H1 (cell line): ENCODE measurements at regions not wholly inside any gene's neighbourhood (a gene's known extent, or its start where the extent isn't known, plus 50 kb on each side); places are given as distances from the start of the nearest gene placed in this dataset.

Experiments
- CTCF ChIA-PET: fragments of 300-600 bp; sonication (Branson Sonifier 250); formaldehyde crosslinking; loops from one replicate; lab custom pipeline; 2021; ENCODE audit not compliant: partially characterized antibody; lab: Charles Lee
- POLR2A ChIA-PET: fragments of 300-600 bp; sonication (Branson Sonifier 250); formaldehyde crosslinking; loops from one replicate; lab custom pipeline; 2021; ENCODE audit warnings: inconsistent platforms; ENCODE audit not compliant: partially characterized antibody; lab: Charles Lee
- DNase-seq, 2 experiments: peaks; one replicate each; pipeline versions ENCODE4 v3.0.0 to v3.0.0-alpha.2; 2010 to 2022; ENCODE audit warnings: low spot score in 2 of 2, low read depth in 1 of 2, mixed read lengths in 1 of 2
- FAIRE-seq: peaks from 2 replicates; lab custom pipeline; 2011; peaks lifted over from hg19 to GRCh38; lab: Jason Lieb, UNC
- H2AFZ ChIP-seq: 2 replicates; pipeline ENCODE4 v1.8.1; 2012; ENCODE audit warnings: low read length, inconsistent platforms
- H2AK5ac ChIP-seq: 2 replicates; pipeline ENCODE4 v1.6.1; 2013; ENCODE audit warnings: low read depth, low read length
- H2BK120ac ChIP-seq: replicated peaks from 2 replicates; pipeline ENCODE3; 2013; ENCODE audit warnings: low read depth, low read length, inconsistent platforms
- H2BK12ac ChIP-seq: 2 replicates; pipeline ENCODE4 v1.6.1; 2013; ENCODE audit warnings: low read depth, low read length
- H2BK15ac ChIP-seq: 2 replicates; pipeline ENCODE4 v1.6.1; 2013; ENCODE audit warnings: low read length
- H2BK20ac ChIP-seq: 2 replicates; pipeline ENCODE4 v1.6.1; 2013; ENCODE audit warnings: low read length
- H2BK5ac ChIP-seq: 2 replicates; pipeline ENCODE4 v1.6.1; 2013; ENCODE audit warnings: low read depth, low read length
- H3K14ac ChIP-seq: 2 replicates; pipeline ENCODE4 v1.6.1; 2013; ENCODE audit warnings: inconsistent platforms; ENCODE audit not compliant: insufficient read length
- H3K18ac ChIP-seq: 2 replicates; pipeline ENCODE4 v1.6.1; 2013; ENCODE audit warnings: low read length; ENCODE audit errors: extremely low read depth
- H3K23ac ChIP-seq: 2 replicates; pipeline ENCODE4 v1.6.1; 2013; ENCODE audit warnings: inconsistent platforms; ENCODE audit not compliant: insufficient read length
- H3K23me2 ChIP-seq: 2 replicates; pipeline ENCODE4 v1.6.1; 2013; ENCODE audit warnings: low read depth, low read length
- H3K27ac ChIP-seq: 2 replicates; pipeline ENCODE4 v1.6.1; 2011; ENCODE audit warnings: low read depth, low read length, inconsistent platforms
- H3K27me3 ChIP-seq, 4 experiments: replicated peaks in 1 of 4; 1 replicate in 1 of 4; 2 replicates in 3 of 4; pipeline versions ENCODE4 v1.6.1 to v1.8.1; 2011 to 2013; ENCODE audit warnings: low read length in 3 of 4, mild to moderate bottlenecking in 3 of 4, inconsistent platforms in 2 of 4, mixed read lengths in 2 of 4, moderate library complexity in 1 of 4; ENCODE audit not compliant: control insufficient read depth in 3 of 4, insufficient read depth in 3 of 4; ENCODE audit errors: extremely low read depth in 1 of 4
- H3K36me3 ChIP-seq, 4 experiments: 2 replicates each; pipeline versions ENCODE4 v1.6.1 to v1.8.1; 2011 to 2013; ENCODE audit warnings: mild to moderate bottlenecking in 4 of 4, low read length in 3 of 4, moderate library complexity in 2 of 4, control low read depth in 1 of 4, inconsistent platforms in 1 of 4; ENCODE audit not compliant: insufficient read depth in 4 of 4, control insufficient read depth in 2 of 4
- H3K4ac ChIP-seq: replicated peaks from 2 replicates; pipeline ENCODE3; 2013; ENCODE audit warnings: low read length, low read depth, mixed read lengths, inconsistent platforms; ENCODE audit not compliant: insufficient read length
- H3K4me1 ChIP-seq, 4 experiments: replicated peaks in 1 of 4; 1 replicate in 1 of 4; 2 replicates in 3 of 4; pipeline versions ENCODE4 v1.6.1 to v1.8.1; 2011 to 2013; ENCODE audit warnings: low read length in 3 of 4, inconsistent platforms in 2 of 4, mixed read lengths in 1 of 4; ENCODE audit not compliant: insufficient read depth in 4 of 4, control insufficient read depth in 3 of 4
- H3K4me2 ChIP-seq, 2 experiments: 2 replicates each; pipeline versions ENCODE4 v1.6.1 to v1.8.1; 2011 to 2013; ENCODE audit warnings: low read depth in 2 of 2, low read length in 2 of 2, control low read depth in 1 of 2, inconsistent platforms in 1 of 2, mild to moderate bottlenecking in 1 of 2; ENCODE audit not compliant: insufficient read depth in 1 of 2
- H3K4me3 ChIP-seq, 4 experiments: fragments of 200-600, 300-600 bp in 1 of 4; sonication (generic), shearing (Covaris generic), sonication (Bioruptor Twin) in 1 of 4; 2 replicates each; pipeline versions ENCODE4 v1.5.1 to v1.8.1; 2011 to 2016; ENCODE audit warnings: low read length in 4 of 4, low read depth in 3 of 4, control low read depth in 2 of 4, inconsistent platforms in 2 of 4, mild to moderate bottlenecking in 2 of 4, mixed read lengths in 1 of 4, moderate library complexity in 1 of 4; ENCODE audit not compliant: insufficient read depth in 2 of 4; ENCODE audit errors: extremely low read depth in 1 of 4
- H3K56ac ChIP-seq: replicated peaks from 2 replicates; pipeline ENCODE3; 2013; ENCODE audit warnings: low read depth, mild to moderate bottlenecking, mixed read lengths, low read length, inconsistent platforms; ENCODE audit not compliant: insufficient read length
- H3K79me1 ChIP-seq: 2 replicates; pipeline ENCODE4 v1.6.1; 2013; ENCODE audit warnings: low read depth, low read length, control low read depth
- H3K79me2 ChIP-seq, 2 experiments: 2 replicates each; pipeline versions ENCODE4 v1.6.1 to v1.8.1; 2012 to 2013; ENCODE audit warnings: low read length in 2 of 2, mild to moderate bottlenecking in 2 of 2, inconsistent platforms in 1 of 2; ENCODE audit not compliant: insufficient read depth in 2 of 2, control insufficient read depth in 1 of 2
- H3K9ac ChIP-seq, 4 experiments: replicated peaks in 1 of 4; 1 replicate in 1 of 4; 2 replicates in 3 of 4; pipeline versions ENCODE4 v1.6.1 to v1.8.1; 2011 to 2013; ENCODE audit warnings: low read depth in 3 of 4, low read length in 3 of 4, control low read depth in 2 of 4, mild to moderate bottlenecking in 2 of 4, moderate library complexity in 2 of 4, inconsistent platforms in 1 of 4; ENCODE audit errors: extremely low read depth in 1 of 4
- H3K9me3 ChIP-seq, 2 experiments: 2 replicates each; pipeline versions ENCODE4 v1.6.1 to v1.8.1; 2012 to 2013; ENCODE audit warnings: mild to moderate bottlenecking in 2 of 2, moderate library complexity in 2 of 2, control low read depth in 1 of 2, inconsistent platforms in 1 of 2, low read depth in 1 of 2, low read length in 1 of 2, mixed read lengths in 1 of 2; ENCODE audit not compliant: insufficient read depth in 2 of 2
- H4K20me1 ChIP-seq, 2 experiments: replicated peaks in 1 of 2; 2 replicates each; pipeline versions ENCODE3 to v1.8.1; 2011 to 2013; ENCODE audit warnings: inconsistent platforms in 2 of 2, low read length in 2 of 2, mild to moderate bottlenecking in 1 of 2; ENCODE audit not compliant: insufficient read depth in 2 of 2, control insufficient read depth in 1 of 2
- H4K5ac ChIP-seq: 2 replicates; pipeline ENCODE4 v1.6.1; 2013; ENCODE audit warnings: low read length, low read depth, mixed read lengths, inconsistent platforms; ENCODE audit not compliant: insufficient read length
- H4K8ac ChIP-seq: 2 replicates; pipeline ENCODE4 v1.8.0; 2013; ENCODE audit warnings: mild to moderate bottlenecking, moderate library complexity, low read length, inconsistent platforms; ENCODE audit not compliant: insufficient read depth; ENCODE audit errors: extremely low read depth
- H4K91ac ChIP-seq: replicated peaks from 2 replicates; pipeline ENCODE3; 2013; ENCODE audit warnings: low read length, mixed read lengths, inconsistent platforms; ENCODE audit not compliant: insufficient read length
- ATF2 ChIP-seq: IDR thresholded peaks from 2 replicates; pipeline ENCODE4 v1.6.1; 2012; ENCODE audit warnings: low read length, inconsistent platforms
- EP300 ChIP-seq, 2 experiments: IDR thresholded peaks; 1 replicate in 1 of 2; 2 replicates in 1 of 2; pipeline ENCODE4 v1.6.1; 2011 to 2012; ENCODE audit warnings: low read depth in 2 of 2, low read length in 2 of 2, mild to moderate bottlenecking in 2 of 2, borderline replicate concordance in 1 of 2, inconsistent platforms in 1 of 2, moderate library complexity in 1 of 2
- FOSL1 ChIP-seq: IDR thresholded peaks from 2 replicates; pipeline ENCODE4 v1.6.1; 2011; ENCODE audit warnings: mild to moderate bottlenecking, low read depth, low read length, moderate library complexity; ENCODE audit not compliant: insufficient read depth
- GTF2F1 ChIP-seq: IDR thresholded peaks from 2 replicates; pipeline ENCODE4 v1.6.1; 2012; ENCODE audit warnings: low read depth, low read length, improper control_type of control experiment, borderline replicate concordance
- JUN ChIP-seq: IDR thresholded peaks from 2 replicates; pipeline ENCODE4 v1.6.1; 2011; ENCODE audit warnings: low read depth, mild to moderate bottlenecking, improper control_type of control experiment, low read length
- KDM1A ChIP-seq: fragments of 200-600, 300-600 bp; sonication (generic); IDR thresholded peaks from 2 replicates; pipeline ENCODE4 v1.7.1; 2016; ENCODE audit warnings: mild to moderate bottlenecking, low read length, borderline replicate concordance
- POU5F1 ChIP-seq: IDR thresholded peaks from 2 replicates; pipeline ENCODE4 v1.6.1; 2011; ENCODE audit warnings: low read depth, mild to moderate bottlenecking, low read length, moderate library complexity
- RAD21 ChIP-seq, 2 experiments: IDR thresholded peaks in 1 of 2; conservative IDR thresholded peaks in 1 of 2; 2 replicates each; pipeline ENCODE4 v1.6.1; 2011; ENCODE audit warnings: low read depth in 2 of 2, low read length in 2 of 2, improper control_type of control experiment in 1 of 2, inconsistent platforms in 1 of 2, mild to moderate bottlenecking in 1 of 2, moderate library complexity in 1 of 2
- WGBS, 2 experiments: shearing (Covaris generic) in 1 of 2; methylation state at CpG; one replicate each; pipeline versions ENCODE4 v1.1.6 to v1.1.7; 2013 to 2015; ENCODE audit warnings: low lambda C conversion rate in 2 of 2, mixed read lengths in 2 of 2, inconsistent platforms in 1 of 2, low coverage in 1 of 2, missing lambda C conversion rate in 1 of 2; ENCODE audit not compliant: insufficient replicate concordance in 2 of 2, insufficient coverage in 1 of 2, insufficient read length in 1 of 2; ENCODE audit errors: extremely low coverage in 1 of 2, missing lambda C conversion rate in 1 of 2; 5-methylcytosine and 5-hydroxymethylcytosine counted together

- H3K9me3 ChIP-seq = no peaks in the 10 kb centered on the region
- H3K9ac ChIP-seq = no peak overlapping the region
- no peak overlapping the region for H2BK120ac ChIP-seq
- TF ChIP-seq ATF2 (no peak), JUN (no peak), KDM1A (no peak), POU5F1 (no peak), EP300 (IDR thresholded peaks at IDR 0.05; ENCODE audit: borderline replicate concordance in 1 of 2, low read depth in 2 of 2, low read length in 2 of 2) (no peak), GTF2F1 (no peak), FOSL1 (no peak), RAD21 (IDR thresholded peaks at IDR 0.05 in 1 of 2, conservative IDR thresholded peaks at IDR 0.05 in 1 of 2; ENCODE audit: low read depth in 2 of 2, low read length in 2 of 2) (no peak)
- no peak overlapping the region for H2BK20ac ChIP-seq
- H4K91ac ChIP-seq = no peak overlapping the region
- no peaks in the 10 kb centered on the region for H3K27me3 ChIP-seq
- H3K79me1 ChIP-seq = no peaks in the 10 kb centered on the region
- H2AK5ac ChIP-seq = no peak overlapping the region
- H3K4ac ChIP-seq = no peak overlapping the region
- no peak overlapping the region for H4K5ac ChIP-seq
- no peak overlapping the region for H3K27ac ChIP-seq
- H3K79me2 ChIP-seq = no peaks in the 10 kb centered on the region
- peaks cover 0 to 2% (median 0%) of the 10 kb centered on the region in 4 experiments; a peak in 1 of 7 replicates for H3K4me1 ChIP-seq
- no peaks in the 10 kb centered on the region for H3K36me3 ChIP-seq
- H3K23ac ChIP-seq = no peak overlapping the region
- ChIA-PET CTCF (interaction anchor here (0.7 to 1.7 kb wide), 5 partner anchors 8 to 55 kb away, joined by 3 to 6 read pairs (median 4); no protein-coding TSS in a partner anchor), POLR2A (no interaction called here)
- no peak for FAIRE-seq
- no peak overlapping the region for H2AFZ ChIP-seq
- WGBS, 2 experiments = 87% methylated on average over 13 of the region's 13 CpGs; no CpG with 5 or more reads in 1 of the 2 experiments
- H3K4me2 ChIP-seq = no peak overlapping the region
- H4K20me1 ChIP-seq = no peaks in the 10 kb centered on the region
- no peak overlapping the region for H3K18ac ChIP-seq
- H4K8ac ChIP-seq = no peak overlapping the region
- H3K56ac ChIP-seq = no peak overlapping the region
- no peak overlapping the region for H3K14ac ChIP-seq
- no peak overlapping the region for H2BK15ac ChIP-seq
- H3K23me2 ChIP-seq = no peaks in the 10 kb centered on the region
- no peak for DNase-seq
- 0 out of 2 replicates have a peak overlapping the region, but pooled peaks have one; percentile 9 for H2BK12ac ChIP-seq
- no peak overlapping the region for H3K4me3 ChIP-seq
- H2BK5ac ChIP-seq = 0 out of 2 replicates have a peak overlapping the region, but pooled peaks have one; percentile 40
These were observed 264.7 kb downstream of the PARN start for GRCh38 chr16:14365200-14365851.
